HG03108 (cell line): ENCODE measurements at regions not wholly inside any gene's neighbourhood (a gene's known extent, or its start where the extent isn't known, plus 50 kb on each side); places are given as distances from the start of the nearest gene placed in this dataset.

Source experiments
- ATAC-seq: cut with Tn5 transposase; IDR thresholded peaks from one replicate; pipeline ENCODE4 v1.9.1; 2021; ENCODE audit warnings: moderate library complexity; ENCODE audit not compliant: unreplicated experiment

DNA sequence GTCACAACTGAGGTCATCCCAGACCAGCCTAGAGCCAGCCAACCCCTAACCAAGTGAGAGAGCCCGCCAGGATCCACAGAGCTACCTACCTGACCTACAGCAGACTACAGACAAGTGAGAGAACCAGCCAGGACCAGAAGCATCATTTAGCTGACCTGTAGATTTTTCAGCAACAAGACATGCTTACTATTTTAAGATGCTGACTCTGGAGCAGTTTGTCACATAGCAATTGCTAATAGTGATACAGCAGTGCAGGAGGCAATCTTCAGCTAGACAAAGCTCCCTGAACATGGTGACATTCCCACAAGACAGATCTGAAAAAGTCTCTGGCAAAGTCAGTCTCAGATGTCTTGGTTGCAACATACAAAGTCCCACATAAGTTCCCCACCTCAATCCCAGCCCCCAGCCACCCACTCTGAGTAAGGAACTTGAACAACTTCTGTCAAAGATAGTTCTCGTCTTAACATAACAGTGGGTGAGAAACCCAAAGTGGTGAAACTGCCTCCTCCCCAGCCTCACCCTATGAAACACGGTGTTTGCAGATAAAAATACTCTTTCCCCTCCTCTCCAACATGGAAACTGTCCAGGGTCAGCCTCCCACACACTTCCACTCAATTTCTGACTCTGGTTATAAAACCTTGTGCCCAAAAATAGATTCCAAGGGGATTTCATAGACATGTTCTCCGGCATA, 120.3 kb upstream of the SLC6A11 start:
- no peak for ATAC-seq

- no peak for ATAC-seq
Observed at GRCh38 chr3:10697918-10698317, 118.1 kb upstream of the SLC6A11 start.

- ATAC-seq, result no peak
Observed at GRCh38 chr3:10700821-10701220, 115.2 kb upstream of the SLC6A11 start.

GRCh38 chr3:10702961-10703740, 112.9 kb upstream of the SLC6A11 start:
- ATAC-seq, result no peak

GRCh38 chr3:10703875-10704274, 112.2 kb upstream of the SLC6A11 start:
- no peak for ATAC-seq

DNA sequence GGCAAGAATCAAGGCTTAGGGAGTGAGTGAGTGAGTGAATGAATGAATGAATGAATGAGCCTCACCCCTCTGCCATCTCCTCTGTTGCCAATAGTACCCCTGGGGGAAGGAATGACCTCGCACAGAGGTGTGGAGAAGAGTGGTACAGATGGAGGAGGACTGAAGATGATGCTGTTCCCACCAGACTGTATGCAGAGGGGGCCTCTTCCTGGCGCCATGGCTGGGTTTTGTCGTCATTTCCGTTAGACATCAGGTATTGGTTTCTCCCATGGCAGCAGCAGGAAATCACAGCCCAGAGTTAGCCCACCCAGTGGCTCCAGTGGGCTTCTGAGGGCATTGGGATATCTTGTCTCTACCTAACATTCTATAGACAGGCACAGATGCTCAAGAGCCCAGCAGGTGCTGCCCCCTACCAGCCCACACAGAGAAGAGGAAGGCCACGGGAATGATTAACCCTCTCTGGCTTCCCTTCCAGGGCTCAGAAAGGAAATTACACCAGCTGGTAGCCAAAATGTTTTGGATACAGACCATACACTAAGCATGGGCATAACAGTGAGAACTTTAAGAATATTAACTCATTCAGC, 109.8 kb upstream of the SLC6A11 start:
- no peak for ATAC-seq

- no peak for ATAC-seq
Observed at GRCh38 chr3:10706740-10707399, 109.2 kb upstream of the SLC6A11 start.

GRCh38 chr3:10707400-10708215, 108.4 kb upstream of the SLC6A11 start:
- ATAC-seq, result no peak

- no peak for ATAC-seq
Observed at GRCh38 chr3:10708216-10708893, 107.7 kb upstream of the SLC6A11 start.

- no peak for ATAC-seq
Observed at GRCh38 chr3:10709110-10709781, 106.8 kb upstream of the SLC6A11 start.

DNA sequence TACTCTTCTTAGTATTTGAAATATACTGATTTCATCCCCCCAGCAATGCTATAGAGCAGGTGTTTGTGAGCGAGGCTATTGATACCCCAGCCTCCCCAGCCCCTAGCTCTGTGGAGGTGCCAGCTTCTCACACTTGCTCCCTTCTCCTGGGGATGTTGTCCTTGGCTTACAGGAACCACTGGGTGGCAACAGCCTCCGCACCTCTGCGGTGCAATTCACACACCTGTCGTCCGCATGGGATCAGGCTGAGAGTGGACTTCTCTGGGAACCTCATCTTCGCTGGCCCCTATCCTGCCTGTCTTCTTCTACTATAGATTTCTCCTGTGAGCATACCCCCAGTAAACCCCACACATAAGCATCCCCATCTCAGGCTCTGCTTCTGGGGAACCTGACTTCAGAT, 103.9 kb upstream of the SLC6A11 start:
- no peak for ATAC-seq

GRCh38 chr3:10713656-10714055, 102.4 kb upstream of the SLC6A11 start:
- no peak for ATAC-seq

- ATAC-seq, result no peak
Observed at GRCh38 chr3:10715886-10716285, 100.1 kb upstream of the SLC6A11 start.

- no peak for ATAC-seq
Observed at GRCh38 chr3:10716964-10717363, 99.1 kb upstream of the SLC6A11 start.

- no peak for ATAC-seq
Observed at GRCh38 chr3:10717756-10718155, 98.3 kb upstream of the SLC6A11 start.

- no peak for ATAC-seq
Observed at GRCh38 chr3:10721101-10721500, 94.9 kb upstream of the SLC6A11 start.

GRCh38 chr3:10722911-10723310, 93.1 kb upstream of the SLC6A11 start:
- ATAC-seq, result no peak

DNA sequence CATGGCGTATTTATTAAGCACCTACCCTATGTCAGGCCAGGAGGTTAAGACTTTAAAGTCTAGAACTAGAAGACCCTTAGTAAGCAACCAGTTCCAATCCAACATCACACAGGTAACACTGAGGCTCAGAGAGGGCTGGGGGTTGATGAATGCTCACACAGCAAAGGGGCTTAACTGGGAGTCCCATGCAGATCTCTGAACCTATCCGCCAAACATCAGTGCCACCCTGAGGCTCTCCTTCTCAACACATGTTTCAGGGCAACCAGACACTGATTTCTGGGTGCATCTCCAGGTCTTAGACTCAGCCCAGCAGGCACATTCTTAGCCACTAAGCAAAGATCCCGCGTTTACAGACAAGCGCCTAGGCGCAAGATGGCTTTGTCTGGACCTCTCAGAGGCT, 92.0 kb upstream of the SLC6A11 start:
- ATAC-seq, result no peak

- no peak for ATAC-seq
Observed at GRCh38 chr3:10725067-10725466, 91.0 kb upstream of the SLC6A11 start.

DNA sequence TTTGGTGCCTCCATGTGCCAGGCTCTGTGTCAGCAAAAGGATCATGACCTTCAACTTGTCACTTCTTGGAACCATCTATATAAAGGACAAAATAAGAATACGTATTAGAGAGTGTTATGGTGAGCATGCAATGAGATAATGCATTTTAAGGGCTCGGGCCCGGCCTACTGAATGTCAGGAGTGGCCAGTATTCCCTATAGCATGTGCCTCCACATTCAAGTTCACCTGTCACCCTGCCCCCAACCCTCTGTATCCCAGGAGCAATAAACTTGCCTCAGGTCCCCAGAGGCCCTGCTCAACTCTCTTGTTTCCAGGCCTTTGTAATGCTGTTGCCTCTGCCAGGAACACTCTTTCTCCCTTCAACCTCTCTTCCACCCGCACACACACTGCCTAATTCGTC, 90.2 kb upstream of the SLC6A11 start:
- no peak for ATAC-seq
